Cardiac septum (tissue), 1 donor: ENCODE measurements at regions not wholly inside any gene's neighbourhood (a gene's known extent, or its start where the extent isn't known, plus 50 kb on each side); places are given as distances from the start of the nearest gene placed in this dataset.
"Not testable (repeated sequence)": the region's sequence is repeated elsewhere in the genome, so short reads cannot be mapped to it uniquely, and the experiment has no call there.

ENCODE experiments used
- DNase-seq: peaks from one replicate; pipeline ENCODE4 v3.0.0-alpha.2; 2020; ENCODE audit warnings: low spot score
- intact Hi-C: fragments of 100-400 bp; cut with DNase I; formaldehyde crosslinking; loops from one replicate; pipeline ENCODE4 v1.14.0; 2022
- donor health status: DM: no; HTN: no; CAD: no.

GRCh38 chr16:47833771-47834170, 322.0 kb downstream of the ABCC12 start:
- intact Hi-C loops = no loop called here

GRCh38 chr16:47829850-47830600, 325.8 kb downstream of the ABCC12 start:
- intact Hi-C loops = no loop called here
- DNase-seq = no peak

More at GRCh38 chr16:47833771-47834170, 322.0 kb downstream of the ABCC12 start:
- DNase-seq = no peak

- intact Hi-C loops = no loop called here
- no peak for DNase-seq
These were observed 329.7 kb downstream of the ABCC12 start for GRCh38 chr16:47826070-47826469.

- intact Hi-C loops = no loop called here
- DNase-seq = no peak
These were observed 338.7 kb downstream of the ABCC12 start for GRCh38 chr16:47817048-47817447.

DNA sequence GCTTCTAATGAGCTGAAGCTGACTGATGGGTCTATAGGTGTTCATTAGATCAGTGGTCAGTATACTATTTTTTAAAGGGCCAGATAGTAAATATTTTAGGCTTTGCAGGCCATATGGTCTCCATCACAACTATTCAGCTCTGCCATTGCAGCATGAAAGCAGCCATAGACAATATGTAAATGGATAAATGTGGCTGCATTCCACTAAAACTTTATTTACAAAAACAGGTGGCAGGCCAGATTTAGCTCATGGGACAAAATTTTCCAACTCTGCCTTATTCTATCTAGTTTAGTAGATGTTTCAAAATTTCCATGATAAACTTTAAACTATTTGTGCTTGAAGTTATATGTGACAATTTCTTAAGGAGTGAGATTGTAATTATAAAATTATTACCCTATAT, 339.3 kb downstream of the ABCC12 start:
- DNase-seq = no peak
- intact Hi-C loops = no loop called here

DNA sequence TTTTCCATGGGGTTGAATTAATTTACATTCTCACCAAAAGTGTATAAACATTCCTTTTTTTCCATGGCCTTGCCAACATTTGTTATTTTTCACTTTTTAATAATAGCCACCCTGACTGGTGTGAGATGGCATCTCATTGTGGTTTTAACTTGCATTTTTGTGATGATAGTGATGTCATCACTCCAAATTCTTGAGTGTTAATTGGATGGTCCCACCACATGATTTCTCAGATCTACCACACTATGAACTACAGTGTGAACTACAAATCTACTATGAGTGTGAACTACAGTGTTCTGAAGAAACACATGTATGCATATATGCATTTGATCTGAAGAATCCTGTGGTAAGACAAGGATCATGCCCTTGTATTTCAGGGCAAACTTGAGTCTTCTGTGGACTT, 340.1 kb downstream of the ABCC12 start:
- intact Hi-C loops = no loop called here

DNA sequence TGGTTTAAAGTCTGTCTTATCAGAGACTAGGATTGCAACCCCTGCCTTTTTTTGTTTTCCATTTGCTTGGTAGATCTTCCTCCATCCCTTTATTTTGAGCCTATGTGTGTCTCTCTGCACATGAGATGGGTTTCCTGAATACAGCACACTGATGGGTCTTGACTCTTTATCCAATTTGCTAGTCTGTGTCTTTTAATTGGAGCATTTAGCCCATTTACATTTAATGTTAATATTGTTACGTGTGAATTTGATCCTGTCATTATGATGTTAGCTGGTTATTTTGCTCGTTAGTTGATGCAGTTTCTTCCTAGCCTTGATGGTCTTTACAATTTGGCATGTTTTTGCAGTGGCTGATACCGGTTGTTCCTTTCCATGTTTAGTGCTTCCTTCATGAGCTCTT, 344.0 kb downstream of the ABCC12 start:
- intact Hi-C loops, DNase-seq: not testable (repeated sequence)

More for the DNA sequence above, 340.1 kb downstream of the ABCC12 start:
- no peak for DNase-seq

GRCh38 chr16:47806309-47806847, 345.2 kb downstream of the PHKB start:
- intact Hi-C loops = no loop called here
- no peak for DNase-seq

- intact Hi-C loops = no loop called here
These were observed 326.6 kb downstream of the PHKB start for GRCh38 chr16:47787696-47788095.

GRCh38 chr16:47781673-47782072, 320.5 kb downstream of the PHKB start:
- intact Hi-C loops = no loop called here
- no peak for DNase-seq

More at GRCh38 chr16:47787696-47788095, 326.6 kb downstream of the PHKB start:
- no peak for DNase-seq

- intact Hi-C loops = no loop called here
- no peak for DNase-seq
These were observed 319.2 kb downstream of the PHKB start for GRCh38 chr16:47780213-47780875.

GRCh38 chr16:47779201-47780016, 318.3 kb downstream of the PHKB start:
- intact Hi-C loops = no loop called here

GRCh38 chr16:47778106-47778801, 317.1 kb downstream of the PHKB start:
- intact Hi-C loops = no loop called here
- no peak for DNase-seq

More at GRCh38 chr16:47779201-47780016, 318.3 kb downstream of the PHKB start:
- no peak for DNase-seq

DNA sequence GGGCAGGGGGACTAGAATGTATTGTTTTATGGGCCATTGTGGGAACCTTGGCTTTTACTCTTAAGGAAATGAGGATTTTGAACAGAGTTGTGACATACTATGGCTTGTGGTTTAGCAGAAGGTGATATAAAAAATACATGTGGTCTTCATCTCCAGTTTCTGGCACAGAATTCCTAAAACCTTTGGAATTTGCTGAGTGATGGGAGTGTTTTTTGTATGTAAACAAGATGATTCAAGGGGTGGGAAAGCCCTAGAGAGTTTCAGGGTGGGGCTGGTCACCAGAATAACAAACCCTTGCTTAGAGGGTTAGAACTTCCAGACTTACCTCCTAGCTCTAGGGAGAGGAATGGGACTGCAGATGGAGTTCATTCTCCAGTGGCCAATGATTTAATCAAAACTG, 316.1 kb downstream of the PHKB start:
- intact Hi-C loops = no loop called here
- no peak for DNase-seq

- intact Hi-C loops = no loop called here
These were observed 313.5 kb downstream of the PHKB start for GRCh38 chr16:47774661-47775060.

GRCh38 chr16:47753659-47754058, 292.5 kb downstream of the PHKB start:
- intact Hi-C loops = no loop called here
- DNase-seq = no peak

More at GRCh38 chr16:47774661-47775060, 313.5 kb downstream of the PHKB start:
- no peak for DNase-seq
